NT2/D1 (cell line): ENCODE measurements at regions not wholly inside any gene's neighbourhood (a gene's known extent, or its start where the extent isn't known, plus 50 kb on each side); places are given as distances from the start of the nearest gene placed in this dataset.

Source experiments
- YY1 ChIP-seq: IDR thresholded peaks from 2 replicates; pipeline ENCODE4 v1.6.1; 2011; ENCODE audit not compliant: insufficient read length, insufficient read depth
- ZNF274 ChIP-seq: IDR thresholded peaks from 2 replicates; pipeline ENCODE4 v1.6.1; 2011; ENCODE audit warnings: mild to moderate bottlenecking, low read depth, low read length

GRCh38 chr13:53341144-53341510 is 312.5 kb downstream of the OLFM4 start:
- no peak for TF ChIP-seq YY1
- TF ChIP-seq ZNF274: no peak
